ENCODE measurements at regions not wholly inside any gene's neighbourhood (a gene's known extent, or its start where the extent isn't known, plus 50 kb on each side); places are given as distances from the start of the nearest gene placed in this dataset.

DNA sequence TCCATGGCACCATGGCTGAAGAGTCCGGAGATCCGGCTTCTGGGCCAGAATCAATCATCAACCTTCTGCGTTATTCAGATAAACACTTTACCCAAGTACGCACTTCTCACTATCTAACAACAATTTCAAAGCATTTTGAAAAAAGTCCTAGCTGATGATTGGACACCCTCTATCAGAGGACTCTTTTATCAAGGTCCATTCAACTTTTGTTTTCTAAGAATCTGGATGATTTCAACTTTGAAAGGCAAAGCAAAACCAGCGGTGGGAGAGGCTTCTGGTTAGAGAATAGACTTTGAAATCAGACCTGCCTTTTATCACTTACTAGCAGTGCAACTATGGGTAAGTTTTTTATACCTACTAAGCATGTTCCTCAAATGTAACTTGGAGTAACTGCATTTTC, 293.6 kb upstream of the TNP1 start:
- H3F3A ChIP-seq (replicated peaks; ENCODE audit: insufficient read depth) = no peaks in the 10 kb centered on the region
- no peaks in the 10 kb centered on the region for H3K9me2 ChIP-seq
- WGBS (ENCODE audit: low lambda C conversion rate) = 94% methylated on average over 5 of the region's 5 CpGs
- no peaks in the 10 kb centered on the region for H4K20me1 ChIP-seq (ENCODE audit: insufficient read depth)
- H3K27me3 ChIP-seq (ENCODE audit: insufficient read depth) = no peaks in the 10 kb centered on the region
- no peak overlapping the region for H3K4me2 ChIP-seq
- no peak overlapping the region for H2AFZ ChIP-seq (ENCODE audit: low read depth)
- H3K27ac ChIP-seq (ENCODE audit: low read depth in 2 of 2, low read length in 1 of 2) = no peak overlapping the region
- H3K4me1 ChIP-seq (ENCODE audit: control insufficient read depth in 1 of 2, insufficient read depth in 2 of 2, low read depth in 1 of 2, low read length in 1 of 2) = peaks cover 0 to 3% of the 10 kb centered on the region in 2 experiments; a peak in 1 of 4 replicates
- no peak overlapping the region for H3K9ac ChIP-seq
- no peak overlapping the region for H3K4me3 ChIP-seq (ENCODE audit: low read depth in 2 of 2, low read length in 1 of 2)
- H3K9me3 ChIP-seq = no peaks in the 10 kb centered on the region
- TF ChIP-seq SIN3A (IDR thresholded peaks at IDR 0.05; ENCODE audit: borderline replicate concordance, low read depth, low read length) = no peak
- TF ChIP-seq, protein P1, sequence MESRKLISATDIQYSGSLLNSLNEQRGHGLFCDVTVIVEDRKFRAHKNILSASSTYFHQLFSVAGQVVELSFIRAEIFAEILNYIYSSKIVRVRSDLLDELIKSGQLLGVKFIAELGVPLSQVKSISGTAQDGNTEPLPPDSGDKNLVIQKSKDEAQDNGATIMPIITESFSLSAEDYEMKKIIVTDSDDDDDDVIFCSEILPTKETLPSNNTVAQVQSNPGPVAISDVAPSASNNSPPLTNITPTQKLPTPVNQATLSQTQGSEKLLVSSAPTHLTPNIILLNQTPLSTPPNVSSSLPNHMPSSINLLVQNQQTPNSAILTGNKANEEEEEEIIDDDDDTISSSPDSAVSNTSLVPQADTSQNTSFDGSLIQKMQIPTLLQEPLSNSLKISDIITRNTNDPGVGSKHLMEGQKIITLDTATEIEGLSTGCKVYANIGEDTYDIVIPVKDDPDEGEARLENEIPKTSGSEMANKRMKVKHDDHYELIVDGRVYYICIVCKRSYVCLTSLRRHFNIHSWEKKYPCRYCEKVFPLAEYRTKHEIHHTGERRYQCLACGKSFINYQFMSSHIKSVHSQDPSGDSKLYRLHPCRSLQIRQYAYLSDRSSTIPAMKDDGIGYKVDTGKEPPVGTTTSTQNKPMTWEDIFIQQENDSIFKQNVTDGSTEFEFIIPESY (IDR thresholded peaks at IDR 0.05; ENCODE audit: borderline replicate concordance, low read depth) = no peak
- TF ChIP-seq FOSL2 (IDR thresholded peaks at IDR 0.05; ENCODE audit: borderline replicate concordance, low read depth) = no peak
- no peak for TF ChIP-seq POLR2AphosphoS5 (IDR thresholded peaks at IDR 0.05; ENCODE audit: low read depth, low read length)
- TF ChIP-seq TAF1 (IDR thresholded peaks at IDR 0.05; ENCODE audit: borderline replicate concordance, low read depth, low read length) = no peak
- TF ChIP-seq, protein P2, sequence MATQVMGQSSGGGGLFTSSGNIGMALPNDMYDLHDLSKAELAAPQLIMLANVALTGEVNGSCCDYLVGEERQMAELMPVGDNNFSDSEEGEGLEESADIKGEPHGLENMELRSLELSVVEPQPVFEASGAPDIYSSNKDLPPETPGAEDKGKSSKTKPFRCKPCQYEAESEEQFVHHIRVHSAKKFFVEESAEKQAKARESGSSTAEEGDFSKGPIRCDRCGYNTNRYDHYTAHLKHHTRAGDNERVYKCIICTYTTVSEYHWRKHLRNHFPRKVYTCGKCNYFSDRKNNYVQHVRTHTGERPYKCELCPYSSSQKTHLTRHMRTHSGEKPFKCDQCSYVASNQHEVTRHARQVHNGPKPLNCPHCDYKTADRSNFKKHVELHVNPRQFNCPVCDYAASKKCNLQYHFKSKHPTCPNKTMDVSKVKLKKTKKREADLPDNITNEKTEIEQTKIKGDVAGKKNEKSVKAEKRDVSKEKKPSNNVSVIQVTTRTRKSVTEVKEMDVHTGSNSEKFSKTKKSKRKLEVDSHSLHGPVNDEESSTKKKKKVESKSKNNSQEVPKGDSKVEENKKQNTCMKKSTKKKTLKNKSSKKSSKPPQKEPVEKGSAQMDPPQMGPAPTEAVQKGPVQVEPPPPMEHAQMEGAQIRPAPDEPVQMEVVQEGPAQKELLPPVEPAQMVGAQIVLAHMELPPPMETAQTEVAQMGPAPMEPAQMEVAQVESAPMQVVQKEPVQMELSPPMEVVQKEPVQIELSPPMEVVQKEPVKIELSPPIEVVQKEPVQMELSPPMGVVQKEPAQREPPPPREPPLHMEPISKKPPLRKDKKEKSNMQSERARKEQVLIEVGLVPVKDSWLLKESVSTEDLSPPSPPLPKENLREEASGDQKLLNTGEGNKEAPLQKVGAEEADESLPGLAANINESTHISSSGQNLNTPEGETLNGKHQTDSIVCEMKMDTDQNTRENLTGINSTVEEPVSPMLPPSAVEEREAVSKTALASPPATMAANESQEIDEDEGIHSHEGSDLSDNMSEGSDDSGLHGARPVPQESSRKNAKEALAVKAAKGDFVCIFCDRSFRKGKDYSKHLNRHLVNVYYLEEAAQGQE (IDR thresholded peaks at IDR 0.05; ENCODE audit: low read depth, low read length) = no peak
- no peak for TF ChIP-seq FOXM1 (IDR thresholded peaks at IDR 0.05; ENCODE audit: low read depth)
- no peak for TF ChIP-seq CHD2 (IDR thresholded peaks at IDR 0.05; ENCODE audit: low read length, partially characterized antibody)
- H3K36me3 ChIP-seq (replicated peaks in 1 of 2; ENCODE audit: control insufficient read depth in 1 of 2, insufficient read depth in 2 of 2, low read length in 1 of 2) = no peaks in the 10 kb centered on the region
- H3K79me2 ChIP-seq (ENCODE audit: insufficient read depth) = no peaks in the 10 kb centered on the region
- CTCF ChIA-PET = interaction anchor here (1.1 to 1.8 kb wide), 3 partner anchors 358 to 459 kb away, joined by 3 to 8 read pairs (median 4); no protein-coding TSS in a partner anchor
- POLR2A ChIA-PET = no interaction called here
- DNase-seq = no peak

DNA sequence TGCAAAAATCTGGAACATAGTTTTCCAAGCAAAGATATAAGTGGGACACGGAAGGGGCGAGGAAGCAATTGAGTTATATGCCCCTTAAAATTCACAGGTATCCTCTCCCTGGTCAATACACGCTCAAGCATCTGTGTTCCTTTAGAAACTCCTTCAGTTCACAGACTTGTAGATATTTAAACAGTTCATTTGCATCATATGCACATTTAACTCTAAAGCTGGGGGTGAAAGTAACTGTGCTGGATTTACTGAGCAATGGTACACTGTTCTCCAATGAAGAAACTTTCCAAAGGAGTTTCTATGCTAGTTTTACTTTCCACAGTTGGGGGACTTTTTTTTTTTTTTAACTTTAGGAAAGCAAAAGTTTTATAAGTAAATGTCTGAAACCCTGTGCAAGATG, 293.0 kb upstream of the TNP1 start:
- Histone ChIP-seq H3K4me1 (ENCODE audit: control insufficient read depth in 1 of 2, insufficient read depth in 2 of 2, low read depth in 1 of 2, low read length in 1 of 2) (peaks cover 0 to 3% of the 10 kb centered on the region in 2 experiments; a peak in 1 of 4 replicates), H3K36me3 (replicated peaks in 1 of 2; ENCODE audit: control insufficient read depth in 1 of 2, insufficient read depth in 2 of 2, low read length in 1 of 2) (no peaks in the 10 kb centered on the region), H4K20me1 (ENCODE audit: insufficient read depth) (no peaks in the 10 kb centered on the region), H3K9ac (no peak overlapping the region), H3K27me3 (ENCODE audit: insufficient read depth) (no peaks in the 10 kb centered on the region), H2AFZ (ENCODE audit: low read depth) (no peak overlapping the region), H3K4me3 (ENCODE audit: low read depth in 2 of 2, low read length in 1 of 2) (no peak overlapping the region), H3K9me3 (no peaks in the 10 kb centered on the region), H3K9me2 (no peaks in the 10 kb centered on the region), H3K27ac (ENCODE audit: low read depth in 2 of 2, low read length in 1 of 2) (no peak overlapping the region), H3K79me2 (ENCODE audit: insufficient read depth) (no peaks in the 10 kb centered on the region), H3F3A (replicated peaks; ENCODE audit: insufficient read depth) (no peaks in the 10 kb centered on the region), H3K4me2 (no peak overlapping the region)
- no peak for DNase-seq
- 92% methylated on average over 3 of the region's 3 CpGs for WGBS (ENCODE audit: low lambda C conversion rate)
- ChIA-PET POLR2A (no interaction called here), CTCF (interaction anchor here (1.1 to 1.8 kb wide), 3 partner anchors 358 to 458 kb away, joined by 3 to 8 read pairs (median 4); no protein-coding TSS in a partner anchor)
- no peak for TF ChIP-seq USF2 (IDR thresholded peaks at IDR 0.05; ENCODE audit: borderline replicate concordance, low read depth, low read length)
- no peak for TF ChIP-seq TAF1 (IDR thresholded peaks at IDR 0.05; ENCODE audit: borderline replicate concordance, low read depth, low read length)
- no peak for TF ChIP-seq FOXJ3 (CRISPR knock-in tag; IDR thresholded peaks at IDR 0.05)
- TF ChIP-seq EZH2phosphoT487 (IDR thresholded peaks at IDR 0.05; ENCODE audit: borderline replicate concordance, low read depth) = no peak
- no peak for TF ChIP-seq RAD21 (IDR thresholded peaks at IDR 0.05; ENCODE audit: low read length)
- TF ChIP-seq, protein P3, sequence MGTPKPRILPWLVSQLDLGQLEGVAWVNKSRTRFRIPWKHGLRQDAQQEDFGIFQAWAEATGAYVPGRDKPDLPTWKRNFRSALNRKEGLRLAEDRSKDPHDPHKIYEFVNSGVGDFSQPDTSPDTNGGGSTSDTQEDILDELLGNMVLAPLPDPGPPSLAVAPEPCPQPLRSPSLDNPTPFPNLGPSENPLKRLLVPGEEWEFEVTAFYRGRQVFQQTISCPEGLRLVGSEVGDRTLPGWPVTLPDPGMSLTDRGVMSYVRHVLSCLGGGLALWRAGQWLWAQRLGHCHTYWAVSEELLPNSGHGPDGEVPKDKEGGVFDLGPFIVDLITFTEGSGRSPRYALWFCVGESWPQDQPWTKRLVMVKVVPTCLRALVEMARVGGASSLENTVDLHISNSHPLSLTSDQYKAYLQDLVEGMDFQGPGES (IDR thresholded peaks at IDR 0.05; ENCODE audit: low read depth, low read length) = no peak
- no peak for TF ChIP-seq PBX3 (IDR thresholded peaks at IDR 0.05)
- TF ChIP-seq SIN3A (IDR thresholded peaks at IDR 0.05; ENCODE audit: borderline replicate concordance, low read depth, low read length) = no peak
- no peak for TF ChIP-seq TEAD4 (IDR thresholded peaks at IDR 0.05; ENCODE audit: borderline replicate concordance, insufficient read depth)
